ENCODE measurements at regions not wholly inside any gene's neighbourhood (a gene's known extent, or its start where the extent isn't known, plus 50 kb on each side); places are given as distances from the start of the nearest gene placed in this dataset.
"Not testable (repeated sequence)": the region's sequence is repeated elsewhere in the genome, so short reads cannot be mapped to it uniquely, and the experiment has no call there.

DNA sequence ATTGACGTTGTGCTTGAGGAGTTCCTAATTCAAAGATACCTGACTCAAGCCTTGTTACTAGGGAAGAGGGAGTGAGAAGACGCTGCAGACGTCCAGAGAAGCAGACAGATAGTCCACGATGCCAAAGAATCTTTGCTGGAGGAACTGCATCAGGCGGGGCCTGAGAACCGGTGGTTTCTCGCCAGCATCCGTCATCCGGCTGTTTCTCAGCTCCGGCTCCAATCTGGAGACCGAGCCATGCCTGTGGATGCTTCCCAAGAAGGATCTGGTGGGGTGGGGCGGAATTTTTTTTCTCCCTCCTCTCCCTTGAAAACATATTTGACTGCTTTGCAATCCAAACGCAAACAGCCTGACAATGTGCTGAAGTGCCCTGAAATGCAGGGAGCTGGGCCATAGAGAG, 125.8 kb upstream of the SRSF6 start (continued):
- TF ChIP-seq ZNF223 (tag by site-specific recombination; IDR thresholded peaks at IDR 0.05) (no peak), ZNF513 (tag by site-specific recombination; IDR thresholded peaks at IDR 0.05) (no peak)

DNA sequence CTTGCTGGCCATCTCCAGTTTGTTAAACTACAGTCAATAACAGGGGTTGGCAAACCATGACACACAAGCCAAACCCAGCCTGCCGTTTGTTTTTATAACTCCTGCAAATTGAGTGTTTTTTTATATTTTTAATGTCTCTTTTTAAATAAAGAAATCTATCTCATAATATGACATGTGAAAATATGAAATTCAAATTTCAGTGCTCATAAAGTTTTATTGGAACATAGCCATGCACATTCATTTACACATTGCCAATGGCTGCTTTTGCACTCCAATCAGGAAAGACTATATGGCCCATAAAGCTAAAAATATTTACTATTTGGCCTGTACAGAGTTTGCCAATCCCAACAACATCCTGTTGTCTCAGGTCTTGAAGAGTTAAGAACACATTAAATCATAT, 129.0 kb upstream of the SRSF6 start:
- Histone ChIP-seq H3K9me3 (ENCODE audit: control insufficient read depth, insufficient read depth, low read depth, low read length) (no peaks in the 10 kb centered on the region), H3K4me3 (ENCODE audit: low read depth, low read length) (no peak overlapping the region), H3K27ac (ENCODE audit: extremely low read depth, low read depth, low read length) (no peak overlapping the region), H3K4me1 (ENCODE audit: control insufficient read depth, insufficient read depth, low read length) (no peaks in the 10 kb centered on the region), H3K36me3 (ENCODE audit: control insufficient read depth in 2 of 2, insufficient read depth in 1 of 2, low read length in 2 of 2) (no peaks in the 10 kb centered on the region)
- no peak for TF ChIP-seq ZNF133 (tag by site-specific recombination; IDR thresholded peaks at IDR 0.05)
- no peak for TF ChIP-seq ZFP69B (tag by site-specific recombination; IDR thresholded peaks at IDR 0.05)
- TF ChIP-seq ZNF354C (tag by site-specific recombination; IDR thresholded peaks at IDR 0.05; ENCODE audit: borderline replicate concordance, low read depth) = no peak
- TF ChIP-seq ZFHX2 (tag by site-specific recombination; conservative IDR thresholded peaks at IDR 0.05) = no peak
- no peak for TF ChIP-seq ZNF248 (tag by site-specific recombination; IDR thresholded peaks at IDR 0.05)
- TF ChIP-seq, protein P1, sequence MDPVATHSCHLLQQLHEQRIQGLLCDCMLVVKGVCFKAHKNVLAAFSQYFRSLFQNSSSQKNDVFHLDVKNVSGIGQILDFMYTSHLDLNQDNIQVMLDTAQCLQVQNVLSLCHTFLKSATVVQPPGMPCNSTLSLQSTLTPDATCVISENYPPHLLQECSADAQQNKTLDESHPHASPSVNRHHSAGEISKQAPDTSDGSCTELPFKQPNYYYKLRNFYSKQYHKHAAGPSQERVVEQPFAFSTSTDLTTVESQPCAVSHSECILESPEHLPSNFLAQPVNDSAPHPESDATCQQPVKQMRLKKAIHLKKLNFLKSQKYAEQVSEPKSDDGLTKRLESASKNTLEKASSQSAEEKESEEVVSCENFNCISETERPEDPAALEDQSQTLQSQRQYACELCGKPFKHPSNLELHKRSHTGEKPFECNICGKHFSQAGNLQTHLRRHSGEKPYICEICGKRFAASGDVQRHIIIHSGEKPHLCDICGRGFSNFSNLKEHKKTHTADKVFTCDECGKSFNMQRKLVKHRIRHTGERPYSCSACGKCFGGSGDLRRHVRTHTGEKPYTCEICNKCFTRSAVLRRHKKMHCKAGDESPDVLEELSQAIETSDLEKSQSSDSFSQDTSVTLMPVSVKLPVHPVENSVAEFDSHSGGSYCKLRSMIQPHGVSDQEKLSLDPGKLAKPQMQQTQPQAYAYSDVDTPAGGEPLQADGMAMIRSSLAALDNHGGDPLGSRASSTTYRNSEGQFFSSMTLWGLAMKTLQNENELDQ (tag by site-specific recombination; IDR thresholded peaks at IDR 0.05; ENCODE audit: low read depth) = no peak
- TF ChIP-seq ZBTB48 (tag by site-specific recombination; IDR thresholded peaks at IDR 0.05) = no peak
- TF ChIP-seq GFI1B (tag by site-specific recombination; IDR thresholded peaks at IDR 0.05) = no peak
- no peak for TF ChIP-seq ZNF292 (tag by site-specific recombination; IDR thresholded peaks at IDR 0.05; ENCODE audit: borderline replicate concordance, low read depth)
- TF ChIP-seq ZNF501 (tag by site-specific recombination; IDR thresholded peaks at IDR 0.05) = no peak
- no peak for TF ChIP-seq ZNF366 (tag by site-specific recombination; conservative IDR thresholded peaks at IDR 0.05)
- no peak for TF ChIP-seq ZNF19 (tag by site-specific recombination; IDR thresholded peaks at IDR 0.05; ENCODE audit: low read depth)
- no peak for TF ChIP-seq ZNF670 (tag by site-specific recombination; IDR thresholded peaks at IDR 0.05; ENCODE audit: low read depth)
- ChIA-PET POLR2A (no interaction called here), CTCF (no interaction called here)

DNA sequence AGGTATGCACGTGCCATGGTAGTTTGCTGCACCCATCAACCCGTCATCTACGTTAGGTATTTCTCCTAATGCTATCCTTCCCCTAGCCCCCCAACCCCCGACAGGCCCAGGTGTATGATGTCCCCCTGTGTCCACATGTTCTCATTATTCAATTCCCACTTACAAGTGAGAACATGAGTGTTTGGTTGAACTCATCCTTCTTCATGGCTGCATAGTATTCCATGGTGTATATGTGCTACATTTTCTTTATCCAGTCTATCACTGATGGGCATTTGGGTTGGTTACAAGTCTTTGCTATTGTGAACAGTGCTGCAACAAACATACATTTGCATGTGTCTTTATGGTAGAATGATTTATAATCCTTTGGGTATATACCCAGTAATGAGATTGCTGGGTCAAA, 130.5 kb upstream of the SRSF6 start:
- H3K27ac ChIP-seq (ENCODE audit: extremely low read depth, low read depth, low read length); H3K36me3 ChIP-seq (ENCODE audit: control insufficient read depth in 2 of 2, insufficient read depth in 1 of 2, low read length in 2 of 2); POLR2A ChIA-PET; H3K4me1 ChIP-seq (ENCODE audit: control insufficient read depth, insufficient read depth, low read length); CTCF ChIA-PET; H3K9me3 ChIP-seq (ENCODE audit: control insufficient read depth, insufficient read depth, low read depth, low read length); H3K4me3 ChIP-seq (ENCODE audit: low read depth, low read length): not testable (repeated sequence)
- peak; percentile 77 for TF ChIP-seq ZNF146 (tag by site-specific recombination; IDR thresholded peaks at IDR 0.05)

DNA sequence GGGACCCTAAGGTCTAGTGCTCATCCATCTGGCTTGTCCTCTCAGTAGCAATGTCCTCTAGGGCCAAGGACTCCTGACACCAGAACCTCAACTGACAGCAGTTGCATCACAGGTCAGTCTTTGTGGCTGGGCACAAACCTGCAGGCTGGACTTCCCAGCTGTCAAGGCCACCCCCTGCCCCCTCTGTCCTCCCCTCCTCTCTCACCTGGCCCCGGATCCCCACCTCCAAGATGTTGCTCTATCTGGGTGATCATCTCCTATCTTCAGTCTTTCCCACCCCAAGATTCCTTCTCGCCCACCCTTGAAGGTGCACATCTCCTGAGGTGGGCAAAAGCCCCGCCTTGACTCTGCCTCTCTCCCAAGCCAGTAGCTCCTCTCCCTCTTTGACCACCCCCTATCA, 131.8 kb upstream of the SRSF6 start:
- H3K27ac ChIP-seq (ENCODE audit: extremely low read depth, low read depth, low read length) = no peak overlapping the region
- H3K4me1 ChIP-seq (ENCODE audit: control insufficient read depth, insufficient read depth, low read length) = no peaks in the 10 kb centered on the region
- CTCF ChIA-PET = no interaction called here
- no peaks in the 10 kb centered on the region for H3K36me3 ChIP-seq (ENCODE audit: control insufficient read depth in 2 of 2, insufficient read depth in 1 of 2, low read length in 2 of 2)
- no peak overlapping the region for H3K4me3 ChIP-seq (ENCODE audit: low read depth, low read length)
- no peaks in the 10 kb centered on the region for H3K9me3 ChIP-seq (ENCODE audit: control insufficient read depth, insufficient read depth, low read depth, low read length)
- POLR2A ChIA-PET = no interaction called here
- TF ChIP-seq ZNF48 (tag by site-specific recombination; IDR thresholded peaks at IDR 0.05) = no peak
- TF ChIP-seq ZNF488 (tag by site-specific recombination; IDR thresholded peaks at IDR 0.05) = no peak
- TF ChIP-seq MZF1 (tag by site-specific recombination; IDR thresholded peaks at IDR 0.05; ENCODE audit: borderline replicate concordance) = no peak
- TF ChIP-seq ZNF626 (tag by site-specific recombination; IDR thresholded peaks at IDR 0.05) = no peak
- no peak for TF ChIP-seq ZSCAN5A (tag by site-specific recombination; IDR thresholded peaks at IDR 0.05)
- TF ChIP-seq ZNF335 (tag by site-specific recombination; conservative IDR thresholded peaks at IDR 0.05) = no peak
- no peak for TF ChIP-seq ZNF777 (tag by site-specific recombination; IDR thresholded peaks at IDR 0.05; ENCODE audit: borderline replicate concordance)
- TF ChIP-seq ZNF266 (tag by site-specific recombination; IDR thresholded peaks at IDR 0.05; ENCODE audit: low read depth) = no peak
- no peak for TF ChIP-seq GLIS2 (tag by site-specific recombination; IDR thresholded peaks at IDR 0.05)
- TF ChIP-seq ZNF704 (tag by site-specific recombination; IDR thresholded peaks at IDR 0.05) = no peak

Data from HEK293 (cell line).